ENCODE measurements at regions not wholly inside any gene's neighbourhood (a gene's known extent, or its start where the extent isn't known, plus 50 kb on each side); places are given as distances from the start of the nearest gene placed in this dataset.

GRCh38 chr3:82287562-82287961, 526.1 kb upstream of the GBE1 start:
- TF ChIP-seq POLR2A (IDR thresholded peaks at IDR 0.05) (no peak), CTCF (IDR thresholded peaks at IDR 0.05) (no peak)

All from testis (tissue), 2 donors.